Cardiac fibroblast (primary cell): ENCODE measurements at regions not wholly inside any gene's neighbourhood (a gene's known extent, or its start where the extent isn't known, plus 50 kb on each side); places are given as distances from the start of the nearest gene placed in this dataset.

ENCODE experiments used
- DNase-seq, 2 donors: peaks; one replicate each; pipeline versions ENCODE4 v3.0.0 to v3.0.0-alpha.2; 2010; ENCODE audit warnings: low read depth in 2 of 2
- H3K4me3 ChIP-seq, 2 donors: replicated peaks in 1 of 2; 1 replicate in 1 of 2; 2 replicates in 1 of 2; pipeline ENCODE4 v1.5.1; 2011; ENCODE audit warnings: low read depth in 2 of 2, low read length in 2 of 2, mild to moderate bottlenecking in 2 of 2, moderate library complexity in 1 of 2
- CTCF ChIP-seq: IDR thresholded peaks from one replicate; pipeline ENCODE4 v1.5.1; 2011; ENCODE audit warnings: low read depth, mild to moderate bottlenecking, low read length, inconsistent platforms

DNA sequence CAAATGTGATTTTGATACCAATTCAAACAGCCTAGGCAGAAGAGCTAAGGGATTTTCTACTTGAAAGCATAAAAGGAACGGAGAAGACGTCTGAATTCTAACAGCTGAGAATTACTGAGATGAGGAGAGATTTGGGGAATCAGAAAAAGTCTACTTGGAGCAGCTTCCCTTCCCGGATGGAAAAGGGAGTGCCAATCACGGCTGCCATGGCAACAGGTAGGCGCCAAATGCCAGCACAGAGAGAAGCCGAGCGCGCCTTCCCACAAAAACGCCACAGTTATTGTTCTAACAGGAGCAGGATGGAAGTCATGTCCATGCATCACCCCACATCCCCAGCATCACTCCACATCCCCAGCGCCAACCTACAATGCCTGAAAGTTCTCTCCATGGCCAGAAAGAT is 63.5 kb upstream of the PRR20G start:
- no peak for TF ChIP-seq CTCF
- no peak for DNase-seq

DNA sequence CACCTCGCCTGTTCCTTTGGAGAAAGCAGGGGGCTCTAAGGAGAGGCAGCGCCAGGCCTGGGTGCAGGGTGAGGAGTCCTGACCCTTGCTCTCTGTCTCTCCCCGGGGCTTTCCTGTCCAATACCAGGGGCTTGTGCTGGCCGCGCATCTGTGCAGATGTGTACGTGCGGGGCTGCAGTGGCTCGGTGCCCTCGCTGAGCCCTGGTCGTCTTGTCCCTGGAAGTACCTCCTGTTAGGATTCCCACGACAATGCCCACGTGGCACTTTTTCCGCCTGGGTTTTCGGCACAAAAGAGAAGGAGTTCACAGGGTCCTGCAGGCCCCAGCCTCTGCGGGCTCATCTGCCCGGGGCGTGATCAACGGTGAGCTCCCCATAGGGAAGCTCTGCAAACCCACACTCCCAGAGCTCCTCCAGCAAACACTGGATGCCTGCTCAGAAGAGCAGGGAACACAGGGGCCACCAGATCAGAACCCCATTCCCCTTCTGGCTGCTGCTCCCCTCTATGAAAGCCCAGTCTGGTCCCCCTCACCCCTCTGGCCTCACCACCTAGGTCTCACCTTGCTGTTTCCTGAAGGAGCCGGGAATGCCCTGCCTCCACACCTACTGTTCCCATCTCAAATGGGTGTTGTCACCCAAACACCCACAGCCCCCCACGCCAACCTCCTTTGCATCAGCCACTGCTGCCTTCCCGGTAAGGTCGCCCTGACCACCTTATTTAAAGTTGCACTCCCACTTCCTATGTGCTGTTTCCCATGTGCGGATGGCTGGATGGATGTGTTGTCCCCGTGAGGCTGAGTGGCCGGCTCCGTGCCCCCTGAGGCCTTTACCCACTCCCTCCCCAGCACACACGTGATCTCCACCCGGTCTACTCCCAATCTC is 62.6 kb upstream of the PRR20G start:
- no peak overlapping the region for H3K4me3 ChIP-seq
- no peak for TF ChIP-seq CTCF
- no peak for DNase-seq

More for the DNA sequence above, 63.5 kb upstream of the PRR20G start:
- no peak overlapping the region for H3K4me3 ChIP-seq

DNA sequence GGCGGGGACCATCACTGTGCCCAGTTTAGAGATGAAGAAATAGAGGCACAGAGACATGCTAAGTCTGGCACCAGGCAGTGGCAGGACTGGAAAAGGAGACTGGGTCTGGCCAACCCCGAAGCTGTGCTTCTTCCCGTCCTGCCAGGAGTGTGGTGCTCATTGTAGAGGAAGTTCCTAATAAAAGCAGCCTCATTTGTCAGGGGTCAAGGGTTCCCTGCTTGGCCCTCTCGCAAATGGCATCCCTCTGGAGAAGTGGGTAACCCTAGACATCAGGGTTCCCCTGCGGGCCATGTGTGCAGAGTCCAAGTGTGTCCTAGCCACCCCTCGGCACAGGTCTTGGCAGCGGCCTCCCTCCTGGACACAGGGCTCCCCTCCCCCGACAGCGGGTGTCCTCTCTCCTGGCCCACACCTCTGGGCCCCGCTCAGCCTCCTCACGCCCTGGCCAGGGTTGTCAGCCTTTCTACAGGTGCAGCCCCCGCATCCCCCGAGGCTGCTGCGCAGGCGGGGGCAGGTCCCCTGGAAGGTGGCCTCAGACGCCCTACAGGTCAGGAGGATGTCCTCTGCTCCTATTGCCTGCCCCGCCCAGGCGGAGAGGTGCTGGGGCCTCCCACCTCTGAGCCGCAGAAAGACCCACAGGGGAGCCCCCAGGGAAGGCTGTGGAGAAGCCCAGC is 61.8 kb upstream of the PRR20G start:
- DNase-seq, result no peak
- TF ChIP-seq CTCF, result no peak
- no peak overlapping the region for H3K4me3 ChIP-seq

DNA sequence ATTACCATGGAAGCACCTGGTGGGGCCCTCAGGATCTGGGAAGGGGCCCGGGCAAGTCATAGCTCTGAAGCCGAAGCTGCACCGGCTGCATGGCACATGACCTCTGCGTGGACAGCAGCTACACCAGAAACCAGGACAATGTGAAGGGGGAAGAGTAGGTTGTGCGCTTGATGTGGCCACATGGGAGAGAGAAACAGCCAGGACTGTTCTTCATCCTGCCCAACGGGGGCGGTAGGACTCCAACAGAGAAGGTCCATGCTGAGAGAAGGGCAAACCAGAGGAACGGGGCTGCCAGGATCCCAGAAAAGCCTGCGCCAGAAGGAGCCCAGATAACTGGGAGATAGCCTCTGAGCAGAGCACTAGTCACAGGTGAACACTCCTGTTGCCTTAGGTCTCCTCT is 54.9 kb upstream of the PRR20G start:
- TF ChIP-seq CTCF, result no peak
- DNase-seq, result no peak

GRCh38 chr3:127339928-127340861 is 52.3 kb upstream of the PRR20G start:
- no peak for TF ChIP-seq CTCF
- DNase-seq, result no peak
- H3K4me3 ChIP-seq, result no peak overlapping the region

More for the DNA sequence above, 54.9 kb upstream of the PRR20G start:
- no peak overlapping the region for H3K4me3 ChIP-seq

DNA sequence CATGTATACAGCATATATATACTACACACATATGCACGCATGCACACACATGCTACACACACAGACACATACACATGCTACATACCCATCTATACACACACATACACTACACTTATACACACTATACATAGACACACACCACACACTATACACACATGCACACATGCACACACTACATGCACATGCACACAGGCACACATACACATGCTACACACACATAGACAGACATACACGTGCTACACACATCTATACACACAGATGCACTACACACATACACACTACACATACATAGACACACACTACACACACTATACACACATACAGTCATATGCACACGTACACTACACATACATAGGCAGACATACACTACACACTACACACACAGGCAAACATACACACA is 51.2 kb upstream of the PRR20G start:
- no peak for TF ChIP-seq CTCF
- no peak overlapping the region for H3K4me3 ChIP-seq
- DNase-seq, result no peak
